ENCODE measurements at regions not wholly inside any gene's neighbourhood (a gene's known extent, or its start where the extent isn't known, plus 50 kb on each side); places are given as distances from the start of the nearest gene placed in this dataset.
"Not testable (repeated sequence)": the region's sequence is repeated elsewhere in the genome, so short reads cannot be mapped to it uniquely, and the experiment has no call there.

GRCh38 chr1:30444850-30445249 lies 278.5 kb downstream of the MATN1 start:
- Histone ChIP-seq H3K9me3 (peaks cover 0 to 5% (median 0%) of the 10 kb centered on the region in 8 donors), H3K27ac (no peak overlapping the region), H3K27me3 (replicated peaks in 1 of 7) (peaks cover 0 to 23% (median 0%) of the 10 kb centered on the region in 7 donors), H3K4me1 (no peaks in the 10 kb centered on the region), H3K36me3 (no peaks in the 10 kb centered on the region), H3K4me3 (no peak overlapping the region)
- intact Hi-C loops (cut with DNase I; ENCODE audit: low total_unique reads): no loop called here
- WGBS, 5 donors: 37 to 49% (median 40%) methylated on average over 2 of the region's 2 CpGs
- no peak for DNase-seq
- no peak for TF ChIP-seq CTCF (IDR thresholded peaks at IDR 0.05 in 8 of 11, conservative IDR thresholded peaks at IDR 0.05 in 3 of 11)
- TF ChIP-seq POLR2A (IDR thresholded peaks at IDR 0.05): no peak
- TF ChIP-seq POLR2AphosphoS5 (IDR thresholded peaks at IDR 0.05): no peak

GRCh38 chr1:30444401-30444800 lies 279.0 kb downstream of the MATN1 start:
- intact Hi-C loops (cut with DNase I; ENCODE audit: low total_unique reads): no loop called here
- Histone ChIP-seq H3K27me3 (replicated peaks in 1 of 7) (peaks cover 0 to 23% (median 0%) of the 10 kb centered on the region in 7 donors), H3K9me3 (peaks cover 0 to 5% (median 0%) of the 10 kb centered on the region in 8 donors), H3K4me3 (no peak overlapping the region), H3K27ac (no peak overlapping the region), H3K36me3 (no peaks in the 10 kb centered on the region), H3K4me1 (no peaks in the 10 kb centered on the region)
- TF ChIP-seq POLR2AphosphoS5 (IDR thresholded peaks at IDR 0.05) (no peak), CTCF (IDR thresholded peaks at IDR 0.05 in 8 of 11, conservative IDR thresholded peaks at IDR 0.05 in 3 of 11) (no peak), POLR2A (IDR thresholded peaks at IDR 0.05) (no peak)
- 53 to 79% (median 72%) methylated on average over 1 of the region's 1 CpG for WGBS, 5 donors
- no peak for DNase-seq

GRCh38 chr1:30438274-30438673 lies 285.1 kb downstream of the MATN1 start:
- WGBS, 5 donors: 78 to 87% (median 80%) methylated on average over 7 to 9 of the region's 9 CpGs

GRCh38 chr1:30437059-30437576 lies 286.3 kb downstream of the MATN1 start:
- H3K27ac ChIP-seq: no peak overlapping the region
- TF ChIP-seq POLR2AphosphoS5 (IDR thresholded peaks at IDR 0.05) (no peak), POLR2A (IDR thresholded peaks at IDR 0.05) (no peak), CTCF (IDR thresholded peaks at IDR 0.05 in 8 of 11, conservative IDR thresholded peaks at IDR 0.05 in 3 of 11) (no peak)

More at GRCh38 chr1:30438274-30438673, 285.1 kb downstream of the MATN1 start:
- H3K4me1 ChIP-seq; H3K27ac ChIP-seq; DNase-seq; H3K36me3 ChIP-seq; intact Hi-C loops (cut with DNase I; ENCODE audit: low total_unique reads); H3K4me3 ChIP-seq: not testable (repeated sequence)
- H3K9me3 ChIP-seq: peaks cover 0 to 22% (median 12%) of the 10 kb centered on the region in 8 donors
- H3K27me3 ChIP-seq (replicated peaks in 1 of 7): peaks cover 0 to 14% (median 0%) of the 10 kb centered on the region in 7 donors

More at GRCh38 chr1:30437059-30437576, 286.3 kb downstream of the MATN1 start:
- Histone ChIP-seq H3K4me3 (no peak overlapping the region), H3K36me3 (no peaks in the 10 kb centered on the region), H3K9me3 (peaks cover 0 to 27% (median 12%) of the 10 kb centered on the region in 8 donors), H3K4me1 (no peaks in the 10 kb centered on the region), H3K27me3 (replicated peaks in 1 of 7) (peaks cover 0 to 14% (median 2%) of the 10 kb centered on the region in 7 donors)
- intact Hi-C loops (cut with DNase I; ENCODE audit: low total_unique reads): no loop called here
- peak; percentile 18 for DNase-seq
- 66 to 91% (median 80%) methylated on average over 5 of the region's 5 CpGs for WGBS, 5 donors

All from spleen (tissue), 11 donors.